ENCODE measurements at regions not wholly inside any gene's neighbourhood (a gene's known extent, or its start where the extent isn't known, plus 50 kb on each side); places are given as distances from the start of the nearest gene placed in this dataset.
"Not testable (repeated sequence)": the region's sequence is repeated elsewhere in the genome, so short reads cannot be mapped to it uniquely, and the experiment has no call there.

DNA sequence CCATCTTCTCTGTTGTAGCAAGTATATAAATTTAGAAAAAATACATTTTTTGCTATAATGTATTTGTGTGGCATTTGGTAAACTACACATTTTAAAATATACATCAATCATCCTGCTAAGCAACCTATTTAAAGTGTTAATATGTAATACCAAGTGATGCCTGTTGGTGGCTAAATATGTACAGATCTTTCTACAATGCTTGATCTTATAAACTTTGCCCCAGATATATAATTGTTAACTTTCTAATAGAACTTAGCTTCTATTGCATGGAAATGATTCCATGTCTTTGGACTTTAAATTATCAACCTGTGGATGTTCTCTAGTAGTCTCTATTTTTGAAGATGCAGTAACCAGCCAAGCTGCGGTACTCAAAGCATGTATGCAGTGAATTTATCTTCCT lies 1260.4 kb upstream of the RAG2 start:
- H3K9me3 Mint-ChIP-seq (ENCODE audit: low read depth, unreplicated experiment): no peaks in the 10 kb centered on the region
- TF ChIP-seq, protein P1, sequence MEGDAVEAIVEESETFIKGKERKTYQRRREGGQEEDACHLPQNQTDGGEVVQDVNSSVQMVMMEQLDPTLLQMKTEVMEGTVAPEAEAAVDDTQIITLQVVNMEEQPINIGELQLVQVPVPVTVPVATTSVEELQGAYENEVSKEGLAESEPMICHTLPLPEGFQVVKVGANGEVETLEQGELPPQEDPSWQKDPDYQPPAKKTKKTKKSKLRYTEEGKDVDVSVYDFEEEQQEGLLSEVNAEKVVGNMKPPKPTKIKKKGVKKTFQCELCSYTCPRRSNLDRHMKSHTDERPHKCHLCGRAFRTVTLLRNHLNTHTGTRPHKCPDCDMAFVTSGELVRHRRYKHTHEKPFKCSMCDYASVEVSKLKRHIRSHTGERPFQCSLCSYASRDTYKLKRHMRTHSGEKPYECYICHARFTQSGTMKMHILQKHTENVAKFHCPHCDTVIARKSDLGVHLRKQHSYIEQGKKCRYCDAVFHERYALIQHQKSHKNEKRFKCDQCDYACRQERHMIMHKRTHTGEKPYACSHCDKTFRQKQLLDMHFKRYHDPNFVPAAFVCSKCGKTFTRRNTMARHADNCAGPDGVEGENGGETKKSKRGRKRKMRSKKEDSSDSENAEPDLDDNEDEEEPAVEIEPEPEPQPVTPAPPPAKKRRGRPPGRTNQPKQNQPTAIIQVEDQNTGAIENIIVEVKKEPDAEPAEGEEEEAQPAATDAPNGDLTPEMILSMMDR (IDR thresholded peaks at IDR 0.05; ENCODE audit: unreplicated experiment): no peak
- DNase-seq: no peak
- no peaks in the 10 kb centered on the region for H3K4me1 Mint-ChIP-seq (ENCODE audit: low read depth, unreplicated experiment)
- no TSS peak for BruUV-seq (replicated peaks)
- CTCF ChIA-PET: no interaction called here
- no peak overlapping the region for H3K4me3 Mint-ChIP-seq (ENCODE audit: low read depth, unreplicated experiment)
- H3K27me3 Mint-ChIP-seq (ENCODE audit: unreplicated experiment): no peaks in the 10 kb centered on the region
- intact Hi-C loops (cut with micrococcal nuclease; ENCODE audit: unreplicated experiment): no loop called here
- H3K27ac Mint-ChIP-seq (ENCODE audit: unreplicated experiment): no peak overlapping the region
- H3K36me3 Mint-ChIP-seq (ENCODE audit: insufficient read depth, unreplicated experiment): no peaks in the 10 kb centered on the region

DNA sequence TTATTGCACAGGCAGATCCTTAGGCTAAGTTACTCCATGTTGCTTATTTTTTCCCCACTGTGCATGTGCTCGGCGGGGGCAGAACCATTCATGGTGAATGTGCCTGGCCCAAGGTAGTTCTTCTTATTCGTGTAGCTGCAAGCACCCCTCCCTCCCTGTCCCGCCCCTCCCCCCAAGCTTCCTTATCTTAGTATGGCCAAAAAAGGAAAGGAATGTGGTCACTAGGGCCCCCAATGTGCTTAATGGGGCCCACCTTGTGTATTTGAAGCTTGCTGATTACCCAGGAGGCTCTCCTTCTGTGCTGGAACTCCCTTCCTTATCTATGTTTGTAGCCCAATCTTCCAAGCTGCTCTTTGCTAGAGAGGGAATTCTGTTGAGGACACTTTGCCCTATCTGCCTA lies 1259.7 kb upstream of the RAG2 start:
- intact Hi-C loops (cut with micrococcal nuclease; ENCODE audit: unreplicated experiment): no loop called here
- Mint-ChIP-seq H3K9me3 (ENCODE audit: low read depth, unreplicated experiment) (no peaks in the 10 kb centered on the region), H3K36me3 (ENCODE audit: insufficient read depth, unreplicated experiment) (no peaks in the 10 kb centered on the region), H3K27me3 (ENCODE audit: unreplicated experiment) (no peaks in the 10 kb centered on the region), H3K4me1 (ENCODE audit: low read depth, unreplicated experiment) (no peaks in the 10 kb centered on the region), H3K27ac (ENCODE audit: unreplicated experiment) (no peak overlapping the region), H3K4me3 (ENCODE audit: low read depth, unreplicated experiment) (no peak overlapping the region)
- DNase-seq: no peak
- no TSS peak for BruUV-seq (replicated peaks)
- CTCF ChIA-PET: no interaction called here
- TF ChIP-seq, protein P1 (IDR thresholded peaks at IDR 0.05; ENCODE audit: unreplicated experiment): no peak

DNA sequence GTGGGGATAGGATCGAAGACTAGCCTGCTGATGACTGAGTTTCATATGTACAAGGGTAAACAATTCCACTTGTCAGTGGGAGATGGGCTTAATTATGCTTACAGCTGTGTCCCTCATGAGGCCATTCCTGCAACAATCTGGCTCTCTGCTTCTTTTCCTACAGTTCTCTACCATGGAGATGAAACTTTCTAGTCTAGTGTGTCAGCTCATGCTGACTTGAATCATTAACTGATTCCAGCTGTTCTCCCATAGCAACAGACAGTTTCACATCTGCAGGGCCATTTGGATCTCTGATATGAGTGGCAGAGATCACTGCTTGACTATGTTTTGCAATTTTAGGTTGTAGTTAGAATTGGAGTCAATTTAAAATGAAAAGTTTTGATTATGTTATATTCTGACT lies 1251.7 kb upstream of the RAG2 start:
- H3K4me3 Mint-ChIP-seq (ENCODE audit: low read depth, unreplicated experiment): no peak overlapping the region
- H3K27me3 Mint-ChIP-seq (ENCODE audit: unreplicated experiment): no peaks in the 10 kb centered on the region
- no peaks in the 10 kb centered on the region for H3K36me3 Mint-ChIP-seq (ENCODE audit: insufficient read depth, unreplicated experiment)
- intact Hi-C loops (cut with micrococcal nuclease; ENCODE audit: unreplicated experiment): no loop called here
- CTCF ChIA-PET: no interaction called here
- H3K9me3 Mint-ChIP-seq (ENCODE audit: low read depth, unreplicated experiment): no peaks in the 10 kb centered on the region
- no peak for DNase-seq
- H3K4me1 Mint-ChIP-seq (ENCODE audit: low read depth, unreplicated experiment): no peaks in the 10 kb centered on the region
- no TSS peak for BruUV-seq (replicated peaks)
- TF ChIP-seq, protein P1 (IDR thresholded peaks at IDR 0.05; ENCODE audit: unreplicated experiment): no peak
- H3K27ac Mint-ChIP-seq (ENCODE audit: unreplicated experiment): no peak overlapping the region

DNA sequence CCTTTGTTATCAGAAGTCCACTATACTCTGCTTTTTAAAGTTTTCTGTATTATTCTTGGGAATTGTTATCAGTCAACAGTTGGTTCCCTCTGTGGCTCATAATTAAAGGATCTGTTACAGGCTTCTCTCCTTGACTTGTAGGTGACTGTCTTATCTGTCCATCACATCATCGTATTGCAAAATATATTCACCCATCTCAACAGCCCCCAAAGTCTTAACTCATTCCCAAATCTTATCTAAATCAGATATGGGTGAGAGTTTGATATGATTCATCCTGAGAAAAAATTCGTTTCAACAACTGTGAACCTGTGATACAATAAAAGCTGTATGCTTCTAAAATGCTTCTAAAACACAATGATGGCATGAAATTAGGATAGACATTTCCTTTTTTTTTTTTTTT lies 1245.6 kb upstream of the RAG2 start:
- CTCF ChIA-PET: interaction anchor here (0.7 kb wide), 1 partner anchor 1531 kb away, joined by 5 read pairs; no protein-coding TSS in a partner anchor
- DNase-seq: no peak
- intact Hi-C loops (cut with micrococcal nuclease; ENCODE audit: unreplicated experiment): no loop called here
- Mint-ChIP-seq H3K27ac (ENCODE audit: unreplicated experiment) (no peak overlapping the region), H3K9me3 (ENCODE audit: low read depth, unreplicated experiment) (no peaks in the 10 kb centered on the region), H3K4me3 (ENCODE audit: low read depth, unreplicated experiment) (no peak overlapping the region), H3K4me1 (ENCODE audit: low read depth, unreplicated experiment) (no peaks in the 10 kb centered on the region), H3K36me3 (ENCODE audit: insufficient read depth, unreplicated experiment) (no peaks in the 10 kb centered on the region), H3K27me3 (ENCODE audit: unreplicated experiment) (no peaks in the 10 kb centered on the region)
- no TSS peak for BruUV-seq (replicated peaks)
- TF ChIP-seq, protein P1 (IDR thresholded peaks at IDR 0.05; ENCODE audit: unreplicated experiment): no peak

DNA sequence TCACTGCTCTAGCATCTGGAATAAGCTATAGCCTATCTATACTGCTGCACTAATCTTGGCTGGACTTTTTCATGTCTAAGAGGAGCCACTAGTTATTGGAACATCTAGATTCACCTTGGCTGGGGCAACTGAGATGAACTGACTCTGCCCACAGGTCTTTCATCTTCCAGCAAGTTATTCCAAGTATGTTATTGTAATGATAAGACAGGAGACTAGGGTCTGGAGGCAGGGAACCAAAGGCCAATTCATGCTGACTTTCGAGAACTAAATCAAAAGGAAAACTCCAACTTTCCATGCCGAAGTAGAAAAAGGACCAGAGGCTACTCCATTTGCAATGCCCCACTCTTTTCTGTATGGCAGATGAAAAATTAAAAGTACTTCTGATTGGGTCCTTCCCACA lies 1243.0 kb upstream of the RAG2 start:
- intact Hi-C loops (cut with micrococcal nuclease; ENCODE audit: unreplicated experiment): no loop called here
- Mint-ChIP-seq H3K36me3 (ENCODE audit: insufficient read depth, unreplicated experiment) (no peaks in the 10 kb centered on the region), H3K4me1 (ENCODE audit: low read depth, unreplicated experiment) (no peaks in the 10 kb centered on the region), H3K9me3 (ENCODE audit: low read depth, unreplicated experiment) (no peaks in the 10 kb centered on the region), H3K4me3 (ENCODE audit: low read depth, unreplicated experiment) (no peak overlapping the region), H3K27me3 (ENCODE audit: unreplicated experiment) (no peaks in the 10 kb centered on the region), H3K27ac (ENCODE audit: unreplicated experiment) (no peak overlapping the region)
- TF ChIP-seq, protein P1 (IDR thresholded peaks at IDR 0.05; ENCODE audit: unreplicated experiment): no peak
- no TSS peak for BruUV-seq (replicated peaks)
- CTCF ChIA-PET: no interaction called here
- DNase-seq: no peak

DNA sequence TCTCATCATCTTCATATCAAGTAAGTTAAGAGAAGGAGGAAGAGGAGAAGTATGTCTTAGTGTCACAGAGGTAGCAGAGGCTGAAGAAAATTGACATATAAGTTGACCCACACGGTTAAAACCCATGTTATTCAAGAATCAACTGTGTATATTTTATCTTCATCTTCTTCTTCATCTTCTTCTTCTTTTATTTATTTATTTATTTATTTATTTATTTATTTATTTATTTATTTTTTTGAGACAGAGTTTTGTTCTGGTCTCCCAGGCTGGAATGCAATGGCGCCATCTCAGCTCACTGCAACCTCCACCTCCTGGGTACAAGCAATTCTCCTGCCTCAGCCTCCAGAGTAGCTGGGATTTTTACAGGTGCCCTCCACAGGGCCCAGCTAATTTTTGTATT lies 1242.3 kb upstream of the RAG2 start:
- intact Hi-C loops (cut with micrococcal nuclease; ENCODE audit: unreplicated experiment); H3K4me1 Mint-ChIP-seq (ENCODE audit: low read depth, unreplicated experiment); H3K27ac Mint-ChIP-seq (ENCODE audit: unreplicated experiment); CTCF ChIA-PET; H3K9me3 Mint-ChIP-seq (ENCODE audit: low read depth, unreplicated experiment); H3K36me3 Mint-ChIP-seq (ENCODE audit: insufficient read depth, unreplicated experiment); DNase-seq; H3K27me3 Mint-ChIP-seq (ENCODE audit: unreplicated experiment); H3K4me3 Mint-ChIP-seq (ENCODE audit: low read depth, unreplicated experiment); BruUV-seq (replicated peaks): not testable (repeated sequence)

Measured in Calu3 (cell line).